Left kidney (tissue), 1 donor: ENCODE measurements at regions not wholly inside any gene's neighbourhood (a gene's known extent, or its start where the extent isn't known, plus 50 kb on each side); places are given as distances from the start of the nearest gene placed in this dataset.

Experiments used
- DNase-seq: peaks from one replicate; pipeline ENCODE4 v3.0.0-alpha.2; 2013

GRCh38 chr20:50242548-50242862 is 51.9 kb downstream of the CEBPB start:
- no peak for DNase-seq

GRCh38 chr20:50242863-50243609 is 52.4 kb downstream of the CEBPB start:
- DNase-seq: no peak

- no peak for DNase-seq
Observed at GRCh38 chr20:50243610-50244351, 53.2 kb downstream of the CEBPB start.

- DNase-seq: no peak
Observed at GRCh38 chr20:50244352-50245149, 53.9 kb downstream of the CEBPB start.

- no peak for DNase-seq
Observed at GRCh38 chr20:50245498-50246366, 55.1 kb downstream of the CEBPB start.

GRCh38 chr20:50246367-50247195 is 56.0 kb downstream of the CEBPB start:
- DNase-seq: no peak

GRCh38 chr20:50247196-50248094 is 56.8 kb downstream of the CEBPB start:
- DNase-seq: no peak

- DNase-seq: no peak
Observed at GRCh38 chr20:50248104-50248641, 57.5 kb downstream of the CEBPB start.

GRCh38 chr20:50249447-50250388 is 59.1 kb downstream of the CEBPB start:
- no peak for DNase-seq

GRCh38 chr20:50250679-50251382 is 60.2 kb downstream of the CEBPB start:
- no peak for DNase-seq

GRCh38 chr20:50251383-50251748 is 60.7 kb downstream of the CEBPB start:
- no peak for DNase-seq

- DNase-seq: no peak
Observed at GRCh38 chr20:50251992-50252511, 61.4 kb downstream of the CEBPB start.

- no peak for DNase-seq
Observed at GRCh38 chr20:50252701-50253100, 62.1 kb downstream of the CEBPB start.

GRCh38 chr20:50253101-50253500 is 62.5 kb downstream of the CEBPB start:
- DNase-seq: no peak

- DNase-seq: no peak
Observed at GRCh38 chr20:50254466-50255079, 63.9 kb downstream of the CEBPB start.

- DNase-seq: no peak
Observed at GRCh38 chr20:50256577-50256976, 65.9 kb downstream of the CEBPB start.

GRCh38 chr20:50257860-50258259 is 67.2 kb downstream of the CEBPB start:
- DNase-seq: no peak
